ENCODE measurements at regions not wholly inside any gene's neighbourhood (a gene's known extent, or its start where the extent isn't known, plus 50 kb on each side); places are given as distances from the start of the nearest gene placed in this dataset.
"Not testable (repeated sequence)": the region's sequence is repeated elsewhere in the genome, so short reads cannot be mapped to it uniquely, and the experiment has no call there.

GRCh38 chr2:236912326-236913120, 173.2 kb upstream of the COPS8 start:
- DNase-seq (ENCODE audit: extremely low read depth, low read depth) = no peak

- no peak for DNase-seq (ENCODE audit: extremely low read depth, low read depth)
These were observed 170.5 kb upstream of the COPS8 start for GRCh38 chr2:236915186-236915585.

GRCh38 chr2:236915726-236916125, 170.0 kb upstream of the COPS8 start:
- no peak for DNase-seq (ENCODE audit: extremely low read depth, low read depth)

- no peak for DNase-seq (ENCODE audit: extremely low read depth, low read depth)
These were observed 169.5 kb upstream of the COPS8 start for GRCh38 chr2:236916181-236916580.

GRCh38 chr2:236916651-236917050, 169.0 kb upstream of the COPS8 start:
- DNase-seq (ENCODE audit: extremely low read depth, low read depth) = no peak

- no peak for DNase-seq (ENCODE audit: extremely low read depth, low read depth)
These were observed 168.5 kb upstream of the COPS8 start for GRCh38 chr2:236917164-236917563.

GRCh38 chr2:236918545-236918944, 167.1 kb upstream of the COPS8 start:
- no peak for DNase-seq (ENCODE audit: extremely low read depth, low read depth)

- no peak for DNase-seq (ENCODE audit: extremely low read depth, low read depth)
These were observed 166.5 kb upstream of the COPS8 start for GRCh38 chr2:236919209-236919608.

GRCh38 chr2:236919801-236920379, 165.8 kb upstream of the COPS8 start:
- not testable (repeated sequence) for DNase-seq (ENCODE audit: extremely low read depth, low read depth)

GRCh38 chr2:236922061-236922460, 163.6 kb upstream of the COPS8 start:
- DNase-seq (ENCODE audit: extremely low read depth, low read depth) = no peak

- no peak for DNase-seq (ENCODE audit: extremely low read depth, low read depth)
These were observed 157.2 kb upstream of the COPS8 start for GRCh38 chr2:236928380-236929037.

GRCh38 chr2:236932831-236933361, 152.8 kb upstream of the COPS8 start:
- DNase-seq (ENCODE audit: extremely low read depth, low read depth) = no peak

- DNase-seq (ENCODE audit: extremely low read depth, low read depth) = no peak
These were observed 151.5 kb upstream of the COPS8 start for GRCh38 chr2:236934166-236934565.

- DNase-seq (ENCODE audit: extremely low read depth, low read depth) = no peak
These were observed 151.0 kb upstream of the COPS8 start for GRCh38 chr2:236934656-236935055.

GRCh38 chr2:236935083-236935482, 150.6 kb upstream of the COPS8 start:
- no peak for DNase-seq (ENCODE audit: extremely low read depth, low read depth)

- DNase-seq (ENCODE audit: extremely low read depth, low read depth) = no peak
These were observed 149.9 kb upstream of the COPS8 start for GRCh38 chr2:236935631-236936445.

GRCh38 chr2:236936446-236936940, 149.2 kb upstream of the COPS8 start:
- DNase-seq (ENCODE audit: extremely low read depth, low read depth) = no peak

- no peak for DNase-seq (ENCODE audit: extremely low read depth, low read depth)
These were observed 147.6 kb upstream of the COPS8 start for GRCh38 chr2:236938126-236938525.

GRCh38 chr2:236939271-236939670, 146.4 kb upstream of the COPS8 start:
- no peak for DNase-seq (ENCODE audit: extremely low read depth, low read depth)

GRCh38 chr2:236939721-236940231, 145.9 kb upstream of the COPS8 start:
- DNase-seq (ENCODE audit: extremely low read depth, low read depth) = no peak
